Activated CD4-positive, alpha-beta T cell treated with anti-CD3 and anti-CD28 coated beads, Interleukin-2, amount 50 U/mL, for 24 hours (primary cell): ENCODE measurements at regions not wholly inside any gene's neighbourhood (a gene's known extent, or its start where the extent isn't known, plus 50 kb on each side); places are given as distances from the start of the nearest gene placed in this dataset.

Experiments used
- DNase-seq, 2 donors: peaks; one replicate each; pipeline ENCODE4 v3.0.0-alpha.2; 2020; ENCODE audit warnings: low read depth in 1 of 2, low spot score in 1 of 2

- no peak for DNase-seq
These were observed 313.7 kb downstream of the SEC14L1 start for GRCh38 chr17:77454242-77455095.

DNA sequence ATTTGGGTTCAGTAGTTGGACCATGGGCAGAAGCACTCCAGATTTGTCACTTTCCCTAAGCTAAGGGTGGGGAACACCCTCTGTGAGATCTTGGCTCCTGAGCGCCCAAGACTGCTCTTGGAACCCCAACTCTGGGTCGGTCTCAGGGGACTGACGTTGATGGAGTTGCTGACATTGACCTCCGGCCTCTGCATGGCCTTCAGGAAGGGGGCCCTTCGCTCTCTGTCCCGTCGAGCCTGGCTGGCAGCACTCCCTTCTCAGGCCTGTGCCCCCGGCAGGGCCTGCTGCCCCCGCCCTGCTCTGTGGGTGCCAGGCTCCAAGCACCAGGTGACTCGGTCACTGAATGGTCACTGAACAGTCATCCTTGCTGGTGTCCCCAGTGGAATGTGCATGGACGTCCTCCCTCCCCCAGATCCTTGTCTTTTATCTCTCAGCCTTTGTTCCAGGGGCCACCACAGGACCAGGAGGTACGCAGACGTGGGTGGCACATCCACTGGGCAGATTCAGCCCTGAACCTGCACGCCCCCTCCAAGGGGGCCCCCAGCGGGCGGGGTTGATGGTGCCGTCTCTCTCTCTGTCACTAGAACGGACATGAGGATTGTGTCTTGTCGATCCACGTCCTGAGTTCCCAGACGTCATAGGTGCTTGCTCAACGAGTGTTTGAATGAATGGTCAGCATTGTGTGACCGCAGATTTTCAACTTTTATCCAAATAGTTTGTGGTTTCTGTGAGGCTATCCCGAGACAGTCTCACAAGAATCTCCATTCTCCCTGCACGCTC lies 314.5 kb downstream of the SEC14L1 start:
- DNase-seq, result no peak

- no peak for DNase-seq
These were observed 315.1 kb downstream of the SEC14L1 start for GRCh38 chr17:77455891-77456260.

GRCh38 chr17:77456271-77456950 lies 315.6 kb downstream of the SEC14L1 start:
- DNase-seq, result no peak

- DNase-seq, result no peak
These were observed 316.3 kb downstream of the SEC14L1 start for GRCh38 chr17:77456951-77457548.

DNA sequence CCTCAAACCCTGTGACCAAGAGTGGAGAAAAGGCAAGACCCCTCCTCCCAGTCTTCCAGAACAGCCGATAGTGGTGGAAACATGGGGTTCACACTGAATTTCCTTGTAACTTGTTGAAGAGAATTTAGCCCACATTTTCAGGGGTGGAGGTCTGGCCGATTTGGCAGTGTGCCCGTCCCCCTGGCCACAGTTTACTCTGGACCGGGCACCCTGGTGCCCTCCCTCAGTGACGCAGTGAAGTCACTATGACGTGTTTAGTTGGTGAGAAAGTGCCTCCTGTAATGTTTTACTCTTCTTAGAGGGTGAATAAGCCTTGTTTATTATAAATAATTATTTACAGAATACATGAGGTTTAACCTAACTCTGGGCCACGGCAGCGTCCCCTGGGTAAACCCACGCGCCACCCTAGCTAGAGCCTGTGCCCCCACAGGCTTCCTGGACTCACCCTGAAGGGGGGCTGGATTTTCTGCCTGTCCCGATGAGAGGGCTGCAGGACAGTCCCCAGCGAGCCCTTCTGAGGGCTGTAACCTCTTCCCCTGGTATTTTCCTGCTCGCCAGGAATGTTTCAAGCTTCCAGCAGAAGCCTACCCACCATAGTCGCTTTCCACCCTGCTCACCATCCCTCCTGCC lies 316.9 kb downstream of the SEC14L1 start:
- DNase-seq, result no peak

- DNase-seq, result no peak
These were observed 317.6 kb downstream of the SEC14L1 start for GRCh38 chr17:77458202-77459017.

- no peak for DNase-seq
These were observed 318.4 kb downstream of the SEC14L1 start for GRCh38 chr17:77459018-77459755.

DNA sequence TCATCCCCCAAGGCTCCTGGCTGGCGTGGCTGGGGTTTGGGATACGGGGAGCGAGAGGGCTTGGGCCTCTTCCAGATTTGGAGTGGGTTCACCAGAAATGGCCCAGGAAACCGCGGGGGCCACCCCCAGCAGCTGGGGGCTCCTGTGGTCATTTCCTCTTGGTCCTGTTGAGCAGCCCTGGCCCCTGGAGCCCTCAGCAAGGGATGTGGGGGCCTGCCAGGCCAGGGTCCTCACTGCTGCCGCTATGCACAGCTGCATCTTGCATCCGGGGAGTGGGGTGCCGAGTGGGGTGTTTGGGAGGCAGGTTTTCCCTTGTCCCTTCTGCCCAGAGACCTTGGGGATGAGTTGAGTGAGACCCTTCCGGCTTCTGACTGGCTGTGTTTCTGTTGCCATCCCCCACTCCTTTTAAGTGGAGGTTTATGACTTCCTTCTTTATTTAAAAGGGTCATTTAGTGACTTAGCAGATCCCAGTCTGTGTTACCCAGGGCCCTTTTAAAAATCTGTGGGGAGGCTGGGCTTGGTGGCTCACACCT lies 319.8 kb downstream of the SEC14L1 start:
- no peak for DNase-seq

GRCh38 chr17:77461277-77462057 lies 320.7 kb downstream of the SEC14L1 start:
- DNase-seq, result no peak

DNA sequence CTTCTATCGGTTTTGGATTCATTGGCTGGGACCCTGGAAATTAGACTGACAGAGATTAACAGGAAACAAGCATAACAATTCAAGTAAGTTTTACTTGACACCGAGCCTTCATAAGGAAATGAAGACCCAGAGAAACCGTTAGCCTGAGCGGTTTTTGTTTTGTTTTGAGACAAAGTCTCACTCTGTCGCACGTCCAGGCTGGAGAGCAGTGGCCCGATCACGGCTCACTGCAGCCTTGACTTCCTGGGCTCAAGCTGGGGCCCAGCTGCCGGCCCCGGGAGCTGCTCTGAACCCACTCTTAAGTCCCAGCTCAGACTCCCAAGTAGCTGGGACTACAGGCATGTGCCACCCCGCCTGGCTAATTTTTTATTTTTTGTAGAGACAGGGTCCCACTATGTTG lies 321.3 kb downstream of the SEC14L1 start:
- DNase-seq, result no peak

DNA sequence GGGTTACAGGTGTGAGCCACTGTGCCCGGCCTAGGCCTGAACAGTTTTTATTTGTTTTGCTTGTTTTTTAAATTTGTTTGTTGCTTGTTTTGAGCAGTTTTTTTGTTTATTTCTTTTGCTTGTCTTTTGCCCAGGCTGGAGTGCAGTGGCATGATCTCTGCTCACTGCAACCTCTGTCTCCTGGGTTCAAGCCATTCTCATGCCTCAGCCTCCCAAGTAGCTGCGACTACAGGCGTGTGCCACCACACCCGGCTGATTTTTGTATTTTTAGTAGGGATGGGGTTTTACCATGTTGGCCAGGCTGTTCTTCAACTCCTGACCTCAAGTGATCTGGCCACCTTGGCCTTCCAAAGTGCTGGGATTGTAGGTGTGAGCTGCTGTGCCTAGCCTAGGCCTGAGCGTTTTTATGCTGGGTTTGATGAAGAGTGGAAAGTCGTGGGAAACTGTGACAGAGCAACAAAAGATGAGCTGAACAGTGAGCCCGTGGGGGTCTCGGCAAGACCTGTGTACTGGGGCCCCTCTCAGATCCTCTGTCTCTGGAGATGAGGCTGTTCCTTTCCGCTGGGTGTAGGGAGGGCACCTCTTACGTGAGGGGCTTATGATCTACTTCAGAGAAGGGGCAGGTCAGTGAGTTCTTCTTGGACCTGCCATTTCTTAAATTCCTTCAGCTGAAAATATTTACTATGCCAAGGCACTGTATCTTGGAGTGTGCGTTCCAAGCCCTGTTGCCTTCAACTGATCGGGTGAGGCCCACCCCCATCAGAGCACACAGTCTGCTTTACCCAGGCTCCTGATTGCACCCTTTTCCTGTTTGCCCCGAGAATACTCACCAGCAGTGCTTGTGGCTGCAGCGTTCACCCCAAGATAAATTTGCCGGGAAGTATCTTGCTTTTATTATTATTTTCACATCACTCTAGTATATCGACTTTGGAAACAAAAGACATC lies 322.1 kb downstream of the SEC14L1 start:
- DNase-seq, result no peak

DNA sequence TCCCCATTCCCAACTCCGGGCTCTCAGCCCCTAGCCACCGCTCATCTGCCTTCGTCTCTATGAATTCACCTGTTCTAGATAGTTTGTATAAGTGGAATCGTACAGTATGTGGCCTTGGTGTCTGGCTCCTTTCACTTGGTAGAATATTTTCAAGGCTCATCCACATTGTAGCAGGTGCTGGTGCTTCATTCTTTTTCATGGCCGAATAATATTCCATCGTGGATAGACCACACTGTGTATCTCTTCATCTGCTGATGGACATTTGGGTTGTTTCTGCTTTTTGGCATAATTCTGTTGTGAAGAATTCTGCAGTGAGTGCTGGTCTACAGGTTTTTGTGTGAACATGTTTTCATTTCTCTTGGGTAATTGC lies 324.2 kb downstream of the SEC14L1 start:
- DNase-seq, result no peak

- peak in 1 of 2 donors; percentile 81 for DNase-seq
These were observed 324.7 kb downstream of the SEC14L1 start for GRCh38 chr17:77465358-77466041.

DNA sequence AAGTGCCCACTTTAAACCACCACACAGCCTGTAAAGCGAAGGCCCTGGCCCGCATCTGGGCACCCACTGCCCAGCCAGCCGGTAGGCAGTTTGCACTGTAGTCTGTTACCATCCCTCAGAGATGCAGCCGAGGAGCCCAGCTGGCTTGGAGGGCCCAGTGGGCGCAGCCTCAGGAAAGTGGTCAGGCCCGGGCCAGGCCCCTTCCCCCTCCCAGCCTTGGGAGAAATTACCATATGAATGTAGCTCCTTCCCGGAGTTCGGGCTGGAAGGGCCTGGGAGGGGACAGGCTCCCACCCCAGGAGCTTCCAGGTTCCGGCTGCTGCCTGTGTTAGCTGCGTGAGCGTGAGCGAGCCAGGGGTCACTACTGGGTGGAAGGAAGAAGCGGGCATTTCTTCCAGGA lies 325.4 kb downstream of the SEC14L1 start:
- DNase-seq, result no peak

- no peak for DNase-seq
These were observed 325.9 kb downstream of the SEC14L1 start for GRCh38 chr17:77466596-77467223.
